Endothelial cell (in vitro differentiated cells): ENCODE measurements at regions not wholly inside any gene's neighbourhood (a gene's known extent, or its start where the extent isn't known, plus 50 kb on each side); places are given as distances from the start of the nearest gene placed in this dataset.
"Not testable (repeated sequence)": the region's sequence is repeated elsewhere in the genome, so short reads cannot be mapped to it uniquely, and the experiment has no call there.

Experiments
- DNase-seq: peaks from one replicate; pipeline ENCODE4 v3.0.0; 2021; ENCODE audit warnings: low spot score
- H3K27ac Mint-ChIP-seq: one replicate; pipeline ENCODE4 v1.8.0; 2021; ENCODE audit warnings: mixed read lengths, inconsistent platforms; ENCODE audit not compliant: unreplicated experiment
- H3K27me3 Mint-ChIP-seq: one replicate; pipeline ENCODE4 v1.8.0; 2021; ENCODE audit warnings: mild to moderate bottlenecking, moderate library complexity, mixed read lengths, inconsistent platforms; ENCODE audit not compliant: unreplicated experiment
- H3K36me3 Mint-ChIP-seq: one replicate; pipeline ENCODE4 v1.8.0; 2021; ENCODE audit warnings: mild to moderate bottlenecking, low read depth, mixed read lengths, inconsistent platforms; ENCODE audit not compliant: unreplicated experiment
- H3K4me1 Mint-ChIP-seq: one replicate; pipeline ENCODE4 v1.8.0; 2021; ENCODE audit warnings: mild to moderate bottlenecking, mixed read lengths, inconsistent platforms; ENCODE audit not compliant: unreplicated experiment
- H3K4me3 Mint-ChIP-seq: one replicate; pipeline ENCODE4 v1.8.0; 2021; ENCODE audit warnings: mild to moderate bottlenecking, mixed read lengths, inconsistent platforms; ENCODE audit not compliant: unreplicated experiment
- H3K9me3 Mint-ChIP-seq: one replicate; pipeline ENCODE4 v1.8.0; 2021; ENCODE audit warnings: mixed read lengths, inconsistent platforms; ENCODE audit not compliant: unreplicated experiment
- CTCF ChIP-seq: fragments of 200-600 bp; sonication (generic); IDR thresholded peaks from one replicate; pipeline ENCODE4 v1.5.0; 2021; ENCODE audit warnings: antibody characterized with exemption; ENCODE audit not compliant: unreplicated experiment

- H3K4me1 Mint-ChIP-seq = peaks cover 14% of the 10 kb centered on the region
- TF ChIP-seq CTCF = no peak
- H3K4me3 Mint-ChIP-seq = no peak overlapping the region
- no peak for DNase-seq
- no peaks in the 10 kb centered on the region for H3K36me3 Mint-ChIP-seq
- H3K27ac Mint-ChIP-seq = no peak overlapping the region
- peaks cover 11% of the 10 kb centered on the region for H3K27me3 Mint-ChIP-seq
- H3K9me3 Mint-ChIP-seq = no peaks in the 10 kb centered on the region
These were observed 65.0 kb upstream of the CCNY start for GRCh38 chr10:35271086-35271858.

- Mint-ChIP-seq H3K27me3 (peaks cover 11% of the 10 kb centered on the region), H3K4me1 (peaks cover 14% of the 10 kb centered on the region)
- H3K27ac Mint-ChIP-seq, H3K36me3 Mint-ChIP-seq, H3K4me3 Mint-ChIP-seq, H3K9me3 Mint-ChIP-seq, DNase-seq: not testable (repeated sequence)
These were observed 64.5 kb upstream of the CCNY start for GRCh38 chr10:35271859-35272165.

- H3K4me1 Mint-ChIP-seq = peaks cover 11% of the 10 kb centered on the region
- H3K4me3 Mint-ChIP-seq, H3K36me3 Mint-ChIP-seq, H3K9me3 Mint-ChIP-seq, DNase-seq, H3K27ac Mint-ChIP-seq: not testable (repeated sequence)
- H3K27me3 Mint-ChIP-seq = peaks cover 11% of the 10 kb centered on the region
These were observed 63.9 kb upstream of the CCNY start for GRCh38 chr10:35272401-35272800.

GRCh38 chr10:35273994-35274393 lies 62.3 kb upstream of the CCNY start:
- DNase-seq, H3K9me3 Mint-ChIP-seq, H3K4me3 Mint-ChIP-seq, H3K4me1 Mint-ChIP-seq, H3K27me3 Mint-ChIP-seq, H3K27ac Mint-ChIP-seq, H3K36me3 Mint-ChIP-seq: not testable (repeated sequence)

GRCh38 chr10:35274498-35275060 lies 61.7 kb upstream of the CCNY start:
- peaks cover 3% of the 10 kb centered on the region for H3K4me1 Mint-ChIP-seq
- no peak for TF ChIP-seq CTCF
- no peak for DNase-seq
- no peaks in the 10 kb centered on the region for H3K36me3 Mint-ChIP-seq
- no peak overlapping the region for H3K27ac Mint-ChIP-seq
- H3K4me3 Mint-ChIP-seq = no peak overlapping the region
- peaks cover 7% of the 10 kb centered on the region for H3K27me3 Mint-ChIP-seq
- no peaks in the 10 kb centered on the region for H3K9me3 Mint-ChIP-seq

- Mint-ChIP-seq H3K36me3 (no peaks in the 10 kb centered on the region), H3K4me3 (no peak overlapping the region), H3K27me3 (peaks cover 10% of the 10 kb centered on the region), H3K27ac (no peak overlapping the region), H3K4me1 (no peaks in the 10 kb centered on the region), H3K9me3 (no peaks in the 10 kb centered on the region)
- DNase-seq = no peak
- TF ChIP-seq CTCF = no peak
These were observed 59.4 kb upstream of the CCNY start for GRCh38 chr10:35276889-35277288.

- H3K27me3 Mint-ChIP-seq, H3K9me3 Mint-ChIP-seq, H3K4me3 Mint-ChIP-seq, H3K36me3 Mint-ChIP-seq, H3K27ac Mint-ChIP-seq, H3K4me1 Mint-ChIP-seq, DNase-seq: not testable (repeated sequence)
These were observed 56.1 kb upstream of the CCNY start for GRCh38 chr10:35280246-35280645.
